MM.1S (cell line): ENCODE measurements at regions not wholly inside any gene's neighbourhood (a gene's known extent, or its start where the extent isn't known, plus 50 kb on each side); places are given as distances from the start of the nearest gene placed in this dataset.

Experiments
- DNase-seq: peaks from one replicate; pipeline ENCODE4 v3.0.0-alpha.2; 2015
- H2AFZ ChIP-seq: fragments of 300-600 bp; sonication (generic); 2 replicates; pipeline ENCODE4 v1.6.0; 2016; ENCODE audit warnings: antibody characterized with exemption, low read length
- H3F3A ChIP-seq: fragments of 300-600 bp; sonication (generic); 2 replicates; pipeline ENCODE4 v1.6.1; 2016; ENCODE audit warnings: mild to moderate bottlenecking, antibody characterized with exemption, low read length, moderate library complexity, mixed read lengths; ENCODE audit not compliant: insufficient read depth
- H3K27ac ChIP-seq: fragments of 300-600 bp; sonication (generic); 2 replicates; pipeline ENCODE4 v1.5.1; 2016; ENCODE audit warnings: mild to moderate bottlenecking, low read length
- H3K27me3 ChIP-seq: fragments of 300-600 bp; sonication (generic); replicated peaks from 2 replicates; pipeline ENCODE4 v1.6.0; 2016; ENCODE audit warnings: low read length; ENCODE audit not compliant: insufficient read depth
- H3K36me3 ChIP-seq: fragments of 300-600 bp; sonication (generic); replicated peaks from 2 replicates; pipeline ENCODE4 v1.6.1; 2016; ENCODE audit warnings: mild to moderate bottlenecking, low read length, mixed read lengths; ENCODE audit not compliant: insufficient read depth
- H3K4me1 ChIP-seq: fragments of 300-600 bp; sonication (generic); 2 replicates; pipeline ENCODE4 v1.6.1; 2016; ENCODE audit warnings: low read length, mixed read lengths
- H3K4me2 ChIP-seq: fragments of 300-600 bp; sonication (generic); 2 replicates; pipeline ENCODE4 v1.6.0; 2016; ENCODE audit warnings: low read depth, low read length
- H3K4me3 ChIP-seq: fragments of 300-600 bp; sonication (generic); 2 replicates; pipeline ENCODE4 v1.5.1; 2016; ENCODE audit warnings: low read length, mixed read lengths
- H3K79me2 ChIP-seq: fragments of 300-600 bp; sonication (generic); 2 replicates; pipeline ENCODE4 v1.6.1; 2016; ENCODE audit warnings: mixed run types, low read length, mixed read lengths
- H3K9ac ChIP-seq: fragments of 300-600 bp; sonication (generic); 2 replicates; pipeline ENCODE4 v1.6.1; 2016; ENCODE audit warnings: low read length, mixed read lengths
- H3K9me2 ChIP-seq: fragments of 300-600 bp; sonication (generic); replicated peaks from 2 replicates; pipeline ENCODE4 v1.6.1; 2016; ENCODE audit warnings: mild to moderate bottlenecking, low read length, mixed read lengths; ENCODE audit not compliant: insufficient read depth
- H3K9me3 ChIP-seq: fragments of 300-600 bp; sonication (generic); replicated peaks from 2 replicates; pipeline ENCODE4 v1.6.1; 2016; ENCODE audit warnings: mild to moderate bottlenecking, low read length, mixed read lengths; ENCODE audit not compliant: insufficient read depth
- H4K20me1 ChIP-seq: fragments of 300-600 bp; sonication (generic); 2 replicates; pipeline ENCODE4 v1.6.1; 2016; ENCODE audit warnings: mild to moderate bottlenecking, low read length, moderate library complexity, mixed read lengths; ENCODE audit not compliant: insufficient read depth
- EZH2 ChIP-seq: fragments of 300-600 bp; sonication (generic); optimal IDR thresholded peaks from 2 replicates; pipeline ENCODE3; 2017; ENCODE audit warnings: low read depth, mild to moderate bottlenecking, antibody characterized with exemption, low read length, mixed read lengths
- EZH2phosphoT487 ChIP-seq: fragments of 300-600 bp; sonication (generic); IDR thresholded peaks from 2 replicates; pipeline ENCODE4 v1.6.1; 2018; ENCODE audit warnings: antibody characterized with exemption, low read length
- TF ChIP-seq, protein P1 (sequence below): fragments of 300-600 bp; sonication (generic); IDR thresholded peaks from 2 replicates; pipeline ENCODE4 v1.5.1; 2016; ENCODE audit warnings: antibody characterized with exemption, low read length, mixed read lengths

DNA sequence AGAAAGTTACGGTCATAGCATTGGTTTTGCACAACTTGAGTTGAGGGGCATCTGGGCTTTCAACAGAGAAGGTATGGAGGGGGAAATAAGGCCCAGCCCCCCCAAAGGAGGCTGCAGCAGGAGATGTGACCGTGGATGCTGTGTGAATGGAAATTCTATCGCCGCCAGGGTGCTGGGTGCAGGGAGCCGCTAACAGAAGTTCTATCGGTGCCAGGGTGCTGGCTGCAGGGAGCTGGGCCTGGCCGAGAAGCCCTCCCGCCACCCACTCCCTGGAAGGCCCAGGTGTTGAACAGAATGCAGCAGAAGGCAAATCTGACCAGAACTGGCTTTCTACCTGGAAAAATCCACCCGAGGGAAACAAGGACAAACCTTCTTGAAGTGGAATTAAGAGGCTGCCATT lies 115.0 kb downstream of the SHANK2 start:
- Histone ChIP-seq H2AFZ (no peak overlapping the region), H3K9ac (no peak overlapping the region), H3K4me2 (no peak overlapping the region), H3K9me2 (no peaks in the 10 kb centered on the region), H3K27me3 (peaks cover 60% of the 10 kb centered on the region), H3K27ac (no peak overlapping the region), H3K9me3 (no peaks in the 10 kb centered on the region), H4K20me1 (no peaks in the 10 kb centered on the region), H3F3A (no peaks in the 10 kb centered on the region), H3K4me1 (no peaks in the 10 kb centered on the region), H3K4me3 (no peak overlapping the region), H3K79me2 (no peaks in the 10 kb centered on the region), H3K36me3 (no peaks in the 10 kb centered on the region)
- DNase-seq: no peak
- TF ChIP-seq, protein P1, sequence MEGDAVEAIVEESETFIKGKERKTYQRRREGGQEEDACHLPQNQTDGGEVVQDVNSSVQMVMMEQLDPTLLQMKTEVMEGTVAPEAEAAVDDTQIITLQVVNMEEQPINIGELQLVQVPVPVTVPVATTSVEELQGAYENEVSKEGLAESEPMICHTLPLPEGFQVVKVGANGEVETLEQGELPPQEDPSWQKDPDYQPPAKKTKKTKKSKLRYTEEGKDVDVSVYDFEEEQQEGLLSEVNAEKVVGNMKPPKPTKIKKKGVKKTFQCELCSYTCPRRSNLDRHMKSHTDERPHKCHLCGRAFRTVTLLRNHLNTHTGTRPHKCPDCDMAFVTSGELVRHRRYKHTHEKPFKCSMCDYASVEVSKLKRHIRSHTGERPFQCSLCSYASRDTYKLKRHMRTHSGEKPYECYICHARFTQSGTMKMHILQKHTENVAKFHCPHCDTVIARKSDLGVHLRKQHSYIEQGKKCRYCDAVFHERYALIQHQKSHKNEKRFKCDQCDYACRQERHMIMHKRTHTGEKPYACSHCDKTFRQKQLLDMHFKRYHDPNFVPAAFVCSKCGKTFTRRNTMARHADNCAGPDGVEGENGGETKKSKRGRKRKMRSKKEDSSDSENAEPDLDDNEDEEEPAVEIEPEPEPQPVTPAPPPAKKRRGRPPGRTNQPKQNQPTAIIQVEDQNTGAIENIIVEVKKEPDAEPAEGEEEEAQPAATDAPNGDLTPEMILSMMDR: no peak
- no peak for TF ChIP-seq EZH2phosphoT487
- TF ChIP-seq EZH2: no peak

DNA sequence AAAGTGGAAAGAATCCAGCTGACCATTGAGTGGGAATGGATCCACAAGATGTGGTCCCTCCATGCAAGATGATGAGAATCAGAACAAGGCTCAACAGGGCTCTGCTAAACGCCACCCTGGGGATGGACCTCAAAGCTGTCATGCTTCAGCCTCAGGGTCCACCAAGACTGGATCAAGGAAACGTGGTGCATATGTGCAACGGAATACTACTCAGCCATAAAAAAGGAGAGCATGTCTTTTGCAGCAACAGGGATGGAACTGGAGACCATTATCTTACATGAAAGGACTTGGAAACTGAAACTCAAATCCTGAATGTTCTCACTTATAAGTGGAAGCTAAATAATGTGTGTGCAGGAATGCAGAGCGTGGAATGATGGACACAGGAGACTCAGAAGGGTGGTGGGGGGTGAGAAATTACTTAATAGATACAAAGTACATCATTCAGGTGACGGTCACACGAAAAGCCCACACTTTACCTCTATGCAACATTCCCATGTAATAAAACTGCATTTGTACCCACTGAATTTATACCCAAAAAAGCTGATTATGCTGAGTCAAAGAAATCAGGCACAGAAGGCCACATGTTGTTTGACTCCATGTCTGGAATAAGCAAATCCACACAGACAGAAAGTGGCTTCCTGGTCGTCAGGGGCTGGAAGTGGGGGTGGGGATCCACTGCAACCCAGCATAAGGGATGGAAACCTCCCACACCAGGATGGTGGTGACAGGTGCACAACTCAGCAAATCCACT lies 116.1 kb downstream of the SHANK2 start:
- H4K20me1 ChIP-seq: no peaks in the 10 kb centered on the region
- H3K27ac ChIP-seq: no peak overlapping the region
- no peaks in the 10 kb centered on the region for H3K36me3 ChIP-seq
- TF ChIP-seq, protein P1: no peak
- TF ChIP-seq EZH2 (no peak), EZH2phosphoT487 (no peak)
- no peaks in the 10 kb centered on the region for H3K79me2 ChIP-seq
- no peak overlapping the region for H3K9ac ChIP-seq
- H3K4me3 ChIP-seq: no peak overlapping the region
- no peaks in the 10 kb centered on the region for H3K9me3 ChIP-seq
- no peaks in the 10 kb centered on the region for H3F3A ChIP-seq
- H3K4me2 ChIP-seq: no peak overlapping the region
- no peaks in the 10 kb centered on the region for H3K9me2 ChIP-seq
- H3K4me1 ChIP-seq: no peaks in the 10 kb centered on the region
- H3K27me3 ChIP-seq: peaks cover 61% of the 10 kb centered on the region
- no peak overlapping the region for H2AFZ ChIP-seq
- DNase-seq: no peak

DNA sequence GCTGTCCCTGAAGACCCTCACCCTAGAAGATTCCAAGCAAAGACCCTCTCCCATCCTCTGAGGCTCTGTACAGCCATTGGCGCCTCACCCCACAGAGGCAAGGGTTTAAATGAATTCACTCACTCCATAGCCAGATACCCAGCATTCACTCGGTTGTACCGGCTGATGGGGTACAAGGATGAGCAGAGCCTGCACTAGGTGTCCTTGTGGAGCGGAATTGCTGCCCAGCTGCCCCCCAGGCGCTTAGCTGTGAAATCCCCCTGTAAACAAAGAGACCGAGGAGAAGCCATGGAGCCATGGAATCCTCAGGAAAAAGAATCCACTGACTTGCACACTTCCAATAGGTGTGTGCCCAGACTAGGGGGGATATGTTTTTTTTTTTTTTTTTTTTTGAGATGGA lies 117.3 kb downstream of the SHANK2 start:
- H3K27ac ChIP-seq: no peak overlapping the region
- no peak overlapping the region for H3K4me2 ChIP-seq
- H2AFZ ChIP-seq: no peak overlapping the region
- no peaks in the 10 kb centered on the region for H3K9me3 ChIP-seq
- H3K4me3 ChIP-seq: no peak overlapping the region
- no peaks in the 10 kb centered on the region for H4K20me1 ChIP-seq
- no peaks in the 10 kb centered on the region for H3K4me1 ChIP-seq
- H3K27me3 ChIP-seq: peaks cover 61% of the 10 kb centered on the region
- TF ChIP-seq EZH2 (no peak), EZH2phosphoT487 (no peak)
- TF ChIP-seq, protein P1: no peak
- H3K36me3 ChIP-seq: no peaks in the 10 kb centered on the region
- H3K79me2 ChIP-seq: no peaks in the 10 kb centered on the region
- no peaks in the 10 kb centered on the region for H3F3A ChIP-seq
- DNase-seq: no peak
- H3K9me2 ChIP-seq: no peaks in the 10 kb centered on the region
- H3K9ac ChIP-seq: no peak overlapping the region
